SK-N-MC (cell line): ENCODE measurements at regions not wholly inside any gene's neighbourhood (a gene's known extent, or its start where the extent isn't known, plus 50 kb on each side); places are given as distances from the start of the nearest gene placed in this dataset.

Experiments
- DNase-seq: peaks from one replicate; pipeline ENCODE4 v3.0.0-alpha.2; 2011; ENCODE audit warnings: low read depth, low spot score
- H3K27ac ChIP-seq: fragments of 200-600 bp; sonication (generic); 2 replicates; pipeline ENCODE4 v1.5.1; 2016; ENCODE audit warnings: mixed run types
- H3K36me3 ChIP-seq: fragments of 200-600 bp; sonication (generic); 2 replicates; pipeline ENCODE4 v1.6.1; 2017; ENCODE audit warnings: antibody characterized with exemption, low read length, mixed read lengths; ENCODE audit not compliant: insufficient read depth
- H3K4me3 ChIP-seq: fragments of 200-600 bp; sonication (generic); 2 replicates; pipeline ENCODE4 v1.5.1; 2016
- H3K9ac ChIP-seq: fragments of 200-600 bp; sonication (generic); 2 replicates; pipeline ENCODE4 v1.8.0; 2017; ENCODE audit warnings: mixed run types, mixed read lengths; ENCODE audit not compliant: insufficient read length
- H3K9me3 ChIP-seq: fragments of 200-600 bp; sonication (generic); 2 replicates; pipeline ENCODE4 v1.6.1; 2017; ENCODE audit warnings: low read depth, mild to moderate bottlenecking, antibody characterized with exemption, low read length, moderate library complexity, mixed read lengths
- EZH2 ChIP-seq: fragments of 200-600 bp; sonication (generic); IDR thresholded peaks from one replicate; pipeline ENCODE4 v1.6.1; 2017; ENCODE audit warnings: antibody characterized with exemption
- FOXP2 ChIP-seq: optimal IDR thresholded peaks from 2 replicates; pipeline ENCODE3; 2011; ENCODE audit warnings: mild to moderate bottlenecking, moderate library complexity; ENCODE audit not compliant: insufficient read depth; ENCODE audit errors: extremely low read length, control extremely low read depth
- POLR2AphosphoS5 ChIP-seq: IDR thresholded peaks from 2 replicates; pipeline ENCODE4 v1.6.1; 2012; ENCODE audit warnings: mild to moderate bottlenecking, low read depth, low read length, borderline replicate concordance

DNA sequence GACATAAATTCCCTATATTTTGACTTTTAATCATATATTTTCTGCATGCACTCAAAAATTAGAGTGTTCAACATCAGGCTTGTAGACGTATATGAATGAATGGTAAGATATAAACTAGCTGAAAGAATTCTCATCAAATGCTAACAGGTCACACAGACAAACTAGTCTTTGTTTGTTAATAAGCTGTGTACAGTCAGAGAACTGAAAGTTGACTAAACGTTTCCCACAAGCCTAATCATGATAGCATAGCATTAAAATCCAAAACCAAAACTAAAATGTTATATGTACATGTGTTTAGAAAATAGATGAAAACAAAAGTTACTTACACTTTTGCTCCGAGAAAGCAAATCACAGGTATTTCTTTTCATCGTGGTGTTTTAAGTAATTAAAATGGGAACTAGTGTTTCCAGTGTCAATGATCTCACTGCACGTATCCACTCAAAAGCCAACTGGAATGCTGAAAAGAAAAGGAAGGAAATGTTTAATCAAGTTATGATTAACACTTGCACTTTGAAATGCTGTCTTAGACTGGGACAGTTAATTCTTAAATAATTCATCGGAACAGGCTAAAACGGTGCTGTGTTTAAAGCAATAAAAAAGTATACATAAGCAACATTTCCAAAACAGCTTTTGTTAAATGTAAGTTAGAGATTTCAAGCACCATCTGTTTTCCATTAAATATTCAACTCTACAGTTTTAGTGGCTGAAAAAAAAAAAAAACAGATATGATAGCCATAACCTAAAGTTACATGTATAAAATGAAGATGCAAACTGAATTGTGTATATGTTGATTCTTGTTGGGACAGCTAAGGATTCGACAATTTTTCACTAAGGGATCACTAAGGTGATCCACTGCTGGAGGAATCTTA, 291.9 kb upstream of the PDE4D start:
- TF ChIP-seq FOXP2 = no peak
- no peak for TF ChIP-seq POLR2AphosphoS5
- TF ChIP-seq EZH2 = no peak
- Histone ChIP-seq H3K36me3 (no peaks in the 10 kb centered on the region), H3K9me3 (no peaks in the 10 kb centered on the region), H3K27ac (no peak overlapping the region), H3K9ac (no peak overlapping the region), H3K4me3 (peak overlapping the region; percentile 22)
- no peak for DNase-seq

- DNase-seq = no peak
- Histone ChIP-seq H3K9ac (no peak overlapping the region), H3K27ac (no peak overlapping the region), H3K9me3 (no peaks in the 10 kb centered on the region), H3K36me3 (no peaks in the 10 kb centered on the region), H3K4me3 (no peak overlapping the region)
- TF ChIP-seq POLR2AphosphoS5 = no peak
- no peak for TF ChIP-seq FOXP2
- no peak for TF ChIP-seq EZH2
Observed at GRCh38 chr5:60184606-60185005, 291.1 kb upstream of the PDE4D start.

DNA sequence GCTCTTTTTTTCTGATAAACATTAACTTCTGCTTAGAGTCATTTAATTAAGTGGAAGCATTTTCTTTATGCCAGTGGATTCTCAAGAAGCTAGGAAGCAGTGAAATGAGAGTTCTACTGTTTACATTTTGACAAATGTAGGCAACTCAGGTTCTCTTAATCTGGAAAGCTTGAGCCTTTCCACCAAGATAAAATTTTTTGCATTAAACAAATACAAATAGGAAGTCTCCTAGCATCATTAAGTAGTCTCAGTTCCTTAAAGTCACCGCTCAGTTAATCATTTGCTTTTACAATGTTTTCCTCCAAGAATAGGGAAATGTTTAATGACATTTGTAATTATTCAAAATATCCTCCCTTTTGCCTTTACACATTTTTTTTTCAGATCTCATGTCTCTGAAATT, 290.4 kb upstream of the PDE4D start:
- no peaks in the 10 kb centered on the region for H3K36me3 ChIP-seq
- H3K27ac ChIP-seq = no peak overlapping the region
- no peak for DNase-seq
- no peak overlapping the region for H3K9ac ChIP-seq
- H3K9me3 ChIP-seq = no peaks in the 10 kb centered on the region
- no peak overlapping the region for H3K4me3 ChIP-seq
- TF ChIP-seq POLR2AphosphoS5 = no peak
- TF ChIP-seq FOXP2 = no peak
- no peak for TF ChIP-seq EZH2

DNA sequence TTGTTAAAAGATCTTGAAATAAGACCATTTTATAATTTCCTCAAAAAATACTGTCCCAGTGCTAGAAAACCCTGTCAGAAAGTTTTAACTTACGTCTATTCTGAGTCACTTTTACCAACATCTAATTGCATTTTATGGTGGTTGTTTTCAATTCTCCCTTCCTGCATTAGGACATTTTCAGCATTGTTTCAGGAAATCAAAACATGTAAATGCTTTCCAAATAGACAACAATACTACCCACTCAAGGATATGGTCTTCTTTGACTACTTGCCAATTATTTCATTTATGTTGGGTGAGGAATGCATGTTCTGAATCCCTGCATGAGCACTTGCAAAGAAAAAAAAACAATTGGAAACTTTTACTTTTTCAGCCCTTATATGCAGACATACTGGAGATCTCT, 284.6 kb upstream of the PDE4D start:
- no peak overlapping the region for H3K9ac ChIP-seq
- H3K4me3 ChIP-seq = no peak overlapping the region
- TF ChIP-seq FOXP2 (no peak), POLR2AphosphoS5 (no peak), EZH2 (no peak)
- no peak overlapping the region for H3K27ac ChIP-seq
- no peaks in the 10 kb centered on the region for H3K9me3 ChIP-seq
- DNase-seq = no peak
- no peaks in the 10 kb centered on the region for H3K36me3 ChIP-seq

GRCh38 chr5:60177596-60177995, 284.1 kb upstream of the PDE4D start:
- Histone ChIP-seq H3K36me3 (no peaks in the 10 kb centered on the region), H3K27ac (no peak overlapping the region), H3K9ac (no peak overlapping the region), H3K9me3 (no peaks in the 10 kb centered on the region), H3K4me3 (no peak overlapping the region)
- DNase-seq = no peak
- no peak for TF ChIP-seq POLR2AphosphoS5
- no peak for TF ChIP-seq FOXP2
- TF ChIP-seq EZH2 = no peak

DNA sequence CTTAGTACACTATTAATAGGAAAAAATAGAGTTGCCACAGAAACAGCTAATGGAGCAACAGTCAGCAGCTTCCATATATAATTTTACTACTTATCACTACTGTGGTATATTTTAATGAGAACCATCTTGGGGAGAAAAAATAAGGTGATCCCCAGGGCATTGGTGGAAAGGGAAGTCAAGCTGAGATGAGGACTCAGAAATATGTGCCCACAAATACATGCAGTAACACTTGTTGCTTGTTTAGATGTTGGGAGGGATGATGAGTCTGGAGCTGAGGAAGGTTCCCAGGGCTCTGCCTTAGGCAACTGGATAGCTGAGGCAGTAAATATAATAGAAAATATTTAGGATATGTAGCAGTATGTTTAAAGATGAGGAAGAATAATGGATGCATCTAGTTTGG, 280.1 kb upstream of the PDE4D start:
- Histone ChIP-seq H3K9me3 (no peaks in the 10 kb centered on the region), H3K4me3 (peak overlapping the region; percentile 38; the same call in 1 of the 2 replicates), H3K27ac (no peak overlapping the region), H3K9ac (no peak overlapping the region), H3K36me3 (no peaks in the 10 kb centered on the region)
- DNase-seq = peak; percentile 92
- TF ChIP-seq POLR2AphosphoS5 (peak; percentile 20; the same call in 1 of the 2 replicates), EZH2 (no peak), FOXP2 (peak; percentile 99)

- Histone ChIP-seq H3K36me3 (no peaks in the 10 kb centered on the region), H3K9ac (no peak overlapping the region), H3K9me3 (no peaks in the 10 kb centered on the region), H3K27ac (no peak overlapping the region), H3K4me3 (no peak overlapping the region)
- no peak for DNase-seq
- TF ChIP-seq POLR2AphosphoS5 (no peak), EZH2 (no peak), FOXP2 (no peak)
Observed at GRCh38 chr5:60163762-60164161, 270.2 kb upstream of the PDE4D start.

DNA sequence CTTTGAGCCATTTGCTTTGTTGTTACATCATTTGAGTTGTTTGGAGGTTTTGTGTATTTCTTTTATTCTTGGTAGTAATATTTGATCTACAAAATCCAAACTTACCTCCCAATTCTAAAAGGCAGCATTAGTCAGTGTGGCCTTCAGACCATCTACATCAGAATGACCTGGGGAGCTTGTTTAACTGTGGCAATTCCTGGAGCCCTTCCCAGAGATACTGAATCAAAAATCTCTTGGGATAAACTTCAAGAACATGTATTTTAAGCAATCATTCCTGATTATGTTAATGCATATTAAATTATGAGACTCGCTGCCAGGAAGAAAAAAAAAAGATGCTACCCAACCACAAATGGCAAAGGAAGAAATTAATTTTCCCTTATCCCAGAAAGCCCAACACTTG, 268.9 kb upstream of the PDE4D start:
- H3K27ac ChIP-seq = no peak overlapping the region
- DNase-seq = no peak
- no peaks in the 10 kb centered on the region for H3K9me3 ChIP-seq
- TF ChIP-seq EZH2 (no peak), POLR2AphosphoS5 (no peak), FOXP2 (no peak)
- no peak overlapping the region for H3K4me3 ChIP-seq
- no peaks in the 10 kb centered on the region for H3K36me3 ChIP-seq
- no peak overlapping the region for H3K9ac ChIP-seq
